Forelimb muscle (tissue), 1 donor: ENCODE measurements at regions not wholly inside any gene's neighbourhood (a gene's known extent, or its start where the extent isn't known, plus 50 kb on each side); places are given as distances from the start of the nearest gene placed in this dataset.

Source experiments
- DNase-seq: peaks from one replicate; pipeline ENCODE4 v3.0.0-alpha.2; 2013; ENCODE audit warnings: low read depth

DNA sequence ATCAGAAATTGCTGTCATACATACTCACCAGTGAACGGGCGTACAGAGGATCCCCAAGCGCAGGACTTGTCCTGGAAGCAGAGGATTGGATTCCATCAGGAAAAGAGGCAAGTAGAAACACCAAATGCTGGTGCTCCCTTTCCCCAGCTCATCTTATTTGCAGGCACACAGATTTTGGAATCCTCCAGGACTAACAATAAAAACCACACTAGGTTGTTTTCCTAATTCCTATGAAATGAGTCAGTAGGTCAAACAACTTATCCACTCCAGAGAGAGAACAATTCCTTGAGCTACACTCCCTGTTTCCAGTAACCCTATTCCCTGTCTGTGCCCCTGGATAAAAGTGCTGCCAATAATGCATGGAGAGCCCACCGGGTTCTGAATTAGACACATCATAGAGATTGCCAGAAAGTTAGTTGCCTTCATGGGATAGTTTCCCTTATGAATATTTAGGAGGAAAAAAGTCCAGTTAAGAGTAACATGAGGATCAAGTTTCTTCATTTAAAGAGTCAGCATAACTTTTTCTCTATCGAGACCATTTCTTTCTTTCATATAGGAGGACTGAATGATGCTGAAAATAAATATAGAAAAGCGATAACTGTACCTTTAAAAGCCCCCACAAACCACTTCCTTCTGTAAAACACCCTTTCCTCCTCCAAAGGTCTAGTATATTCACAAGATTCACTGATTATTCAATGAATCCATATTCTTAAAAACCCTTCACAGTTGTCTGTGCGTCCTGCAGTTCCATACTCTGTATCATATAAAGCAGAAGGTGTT is 178.3 kb upstream of the KLF14 start:
- no peak for DNase-seq

DNA sequence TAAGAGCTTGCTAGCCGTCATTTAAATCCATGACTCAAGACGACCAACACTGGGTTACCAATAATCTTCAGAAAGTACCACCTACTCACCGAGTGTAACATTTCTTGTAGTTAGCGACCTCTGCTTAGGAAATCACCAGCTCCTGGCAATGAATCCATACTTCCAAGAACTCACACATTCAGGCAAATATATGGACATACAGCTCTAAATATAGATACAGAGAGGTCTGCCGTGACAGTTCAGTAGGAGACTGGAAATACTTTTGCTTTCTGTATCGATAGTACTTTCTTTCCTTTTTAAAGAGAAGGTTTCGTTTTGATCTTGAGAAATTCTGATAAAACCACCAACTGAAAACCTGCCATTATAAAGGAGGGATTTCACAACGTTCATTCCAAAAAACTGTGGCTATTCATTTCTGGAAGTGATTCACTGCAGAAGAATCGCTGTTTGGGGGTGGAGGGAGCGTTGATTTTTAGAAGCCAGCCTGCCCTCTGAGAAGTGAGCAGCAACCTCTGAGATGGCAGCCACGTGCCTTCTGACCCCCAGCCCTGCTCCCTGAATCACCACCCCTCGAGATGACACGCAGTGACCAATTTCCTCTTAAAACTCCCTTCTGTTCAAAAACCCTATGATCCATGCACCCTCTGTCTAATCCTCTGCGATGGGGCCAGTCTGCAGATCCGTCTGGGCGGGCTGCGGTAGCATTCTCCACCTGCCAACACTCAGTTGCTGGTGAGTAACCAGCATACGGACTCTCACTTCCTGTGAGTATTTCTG is 179.0 kb upstream of the KLF14 start:
- no peak for DNase-seq

DNA sequence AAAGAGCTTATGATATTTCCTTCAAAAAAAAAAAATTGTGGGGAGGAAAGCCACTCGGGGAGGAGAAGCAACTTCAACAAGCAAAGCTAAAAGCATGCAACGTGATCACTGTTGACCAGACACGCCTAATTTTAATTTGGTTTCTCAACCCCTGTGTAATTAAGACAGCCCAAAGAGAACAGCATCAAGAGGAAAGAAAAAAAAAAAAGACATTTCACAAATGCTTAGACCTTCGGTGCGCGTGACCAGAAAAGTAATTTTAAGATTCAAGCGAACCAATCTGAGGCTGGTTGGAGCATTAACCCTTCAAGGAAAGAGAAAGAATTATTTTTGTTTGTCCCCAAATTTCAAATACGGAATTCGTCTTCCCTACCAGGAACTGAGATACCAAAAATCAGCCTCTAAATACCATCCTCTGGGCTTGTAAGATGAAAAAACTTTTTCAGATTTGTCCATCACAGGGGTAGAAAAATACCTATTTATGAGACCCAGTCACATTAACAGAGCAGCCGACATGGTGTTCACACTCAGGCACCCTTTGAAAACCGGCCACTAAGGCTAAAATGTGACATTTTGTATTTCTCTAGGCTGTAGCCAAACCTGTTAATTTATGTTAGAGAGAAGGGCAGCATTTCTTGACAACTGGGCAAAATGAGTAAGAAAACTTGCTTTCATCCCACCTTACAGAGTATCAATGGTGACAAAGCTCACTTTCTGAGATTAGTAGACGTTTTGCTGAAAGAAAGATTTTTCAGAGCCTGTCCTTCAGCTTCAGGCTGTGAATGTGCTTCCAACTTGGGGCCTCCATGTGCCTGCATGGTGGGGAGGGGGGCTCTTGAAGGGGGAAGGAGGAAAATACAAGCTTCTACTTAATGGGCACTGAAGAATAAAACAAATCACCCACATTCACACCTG is 179.9 kb upstream of the KLF14 start:
- DNase-seq: no peak

DNA sequence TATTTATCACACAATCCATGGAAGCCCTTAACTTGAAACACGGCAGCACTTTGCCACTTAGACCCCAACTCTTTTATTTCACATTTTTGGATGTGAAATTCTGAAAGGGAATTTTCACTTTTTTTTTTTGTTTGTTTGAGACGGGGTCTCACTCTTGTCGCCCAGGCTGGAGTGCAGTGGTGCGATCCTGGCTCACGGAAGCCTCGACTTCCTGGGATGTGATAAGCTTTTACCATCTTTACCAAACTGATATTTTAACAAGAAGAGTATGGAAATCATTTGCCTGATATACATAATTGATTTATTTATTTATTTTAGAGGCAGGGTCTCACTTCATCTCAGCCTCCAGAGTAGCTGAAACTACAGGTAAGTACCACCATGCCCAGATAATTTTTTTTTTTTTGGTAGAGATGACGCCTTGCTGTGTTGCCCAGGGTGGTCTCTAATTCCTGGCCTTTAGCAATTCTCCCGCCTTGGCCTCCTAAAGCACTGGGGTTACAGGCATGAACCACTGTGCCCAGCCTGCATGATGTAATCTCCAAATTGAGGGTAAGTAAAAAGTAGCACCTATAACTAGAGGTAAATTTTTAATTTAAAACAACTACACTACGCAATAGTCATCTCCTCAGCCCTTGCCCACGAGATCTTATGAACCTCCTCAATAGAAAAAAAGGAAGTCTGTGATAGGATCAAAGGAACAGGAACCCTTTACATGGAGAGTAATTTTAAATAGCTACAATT is 180.7 kb upstream of the KLF14 start:
- no peak for DNase-seq

DNA sequence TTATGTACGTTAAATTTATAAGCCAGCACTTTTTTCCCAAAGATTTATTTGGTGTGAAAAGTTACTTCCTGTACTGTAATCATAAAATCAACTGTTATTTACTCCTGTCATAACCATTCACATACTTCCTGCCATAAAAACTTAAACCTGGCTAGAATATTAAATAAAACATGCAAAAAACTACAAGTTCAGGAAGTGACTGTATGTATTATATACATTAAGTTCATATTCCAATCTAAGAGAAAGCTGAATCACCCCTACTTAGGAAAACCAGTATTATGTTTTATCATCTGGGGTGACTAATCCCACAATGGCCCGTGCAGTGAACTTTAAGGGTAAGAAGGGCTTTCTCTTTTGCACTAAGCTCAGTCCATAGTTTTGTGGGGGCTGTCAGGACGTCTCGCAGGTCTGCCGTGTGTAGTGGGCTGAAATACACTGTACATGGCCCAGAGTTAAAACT is 183.7 kb upstream of the KLF14 start:
- DNase-seq: no peak

DNA sequence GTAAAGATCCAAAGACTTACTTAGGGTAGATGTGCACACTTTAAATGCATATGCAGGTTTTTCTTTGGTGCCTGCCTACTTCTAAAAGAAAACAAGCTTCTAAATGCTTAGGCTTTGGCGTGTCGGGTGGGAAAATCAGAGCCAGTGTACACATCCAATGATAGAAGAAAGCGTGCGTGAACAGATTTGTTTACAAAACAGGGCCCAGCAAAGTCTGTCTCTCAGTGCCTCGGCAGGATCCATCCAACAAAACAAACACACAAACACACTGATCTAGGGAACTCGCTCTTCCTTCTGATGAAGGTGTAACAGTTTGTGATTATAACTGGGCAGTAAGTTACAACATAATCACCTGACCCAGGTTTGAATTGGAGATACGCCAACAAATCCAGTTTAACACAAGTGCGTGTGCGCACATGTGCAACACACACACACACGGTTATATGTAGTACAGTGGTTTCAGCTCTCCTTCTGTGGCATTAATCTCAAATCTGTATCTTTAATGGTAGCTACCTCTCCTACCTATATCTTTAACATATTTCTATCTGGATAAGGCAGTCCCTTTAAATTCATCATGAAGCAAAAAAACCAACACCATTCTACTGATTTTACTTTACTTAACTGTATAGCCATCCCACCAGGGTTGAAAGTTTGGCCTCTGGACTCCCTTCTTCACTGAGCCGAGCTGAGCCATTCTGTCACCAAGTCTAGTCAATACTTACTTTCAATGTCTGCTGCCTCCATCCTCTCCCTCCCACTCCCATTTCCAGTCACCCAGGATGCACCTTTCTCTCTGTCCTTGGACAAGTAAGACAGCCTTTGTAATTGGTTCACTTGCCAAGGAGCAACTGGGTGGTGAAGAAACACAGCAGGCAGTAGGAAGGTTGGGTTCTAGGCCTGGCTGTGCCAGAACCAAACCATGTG is 184.4 kb upstream of the KLF14 start:
- DNase-seq: no peak

DNA sequence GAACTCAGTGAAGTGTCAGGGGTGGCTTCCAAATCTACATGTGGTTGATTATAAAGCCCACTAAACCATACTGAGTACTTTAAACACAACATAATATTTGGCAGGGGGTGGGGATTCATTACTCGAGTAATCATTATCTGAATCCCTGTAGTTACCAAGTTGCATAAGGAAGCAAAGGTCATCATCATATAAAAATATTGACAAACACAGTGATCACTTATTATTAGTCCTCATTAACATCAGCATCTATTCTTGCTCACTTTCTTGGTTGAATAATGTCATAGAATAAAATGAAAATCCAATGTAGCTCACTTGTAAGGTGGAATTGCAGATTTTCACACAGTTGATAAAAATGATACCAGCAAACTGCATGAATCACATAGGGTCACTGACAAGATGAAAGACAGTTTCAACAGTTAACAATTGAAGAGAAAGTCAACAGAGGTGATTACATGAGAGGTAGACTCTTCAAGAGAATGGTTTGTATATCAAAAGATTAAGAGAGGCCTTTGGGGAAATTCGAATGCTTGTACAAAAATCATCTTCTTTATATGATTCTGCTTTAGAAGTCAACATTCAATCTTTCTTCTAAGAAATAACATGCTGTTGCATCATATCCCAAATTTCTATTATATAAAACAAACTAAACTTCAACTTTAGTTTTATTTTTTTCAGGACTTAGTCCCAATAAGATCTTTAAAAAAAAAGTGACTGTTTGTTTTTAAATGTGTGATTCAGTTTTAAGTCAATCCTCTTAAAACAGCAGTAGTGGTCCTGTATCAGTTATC is 185.5 kb upstream of the KLF14 start:
- DNase-seq: no peak

DNA sequence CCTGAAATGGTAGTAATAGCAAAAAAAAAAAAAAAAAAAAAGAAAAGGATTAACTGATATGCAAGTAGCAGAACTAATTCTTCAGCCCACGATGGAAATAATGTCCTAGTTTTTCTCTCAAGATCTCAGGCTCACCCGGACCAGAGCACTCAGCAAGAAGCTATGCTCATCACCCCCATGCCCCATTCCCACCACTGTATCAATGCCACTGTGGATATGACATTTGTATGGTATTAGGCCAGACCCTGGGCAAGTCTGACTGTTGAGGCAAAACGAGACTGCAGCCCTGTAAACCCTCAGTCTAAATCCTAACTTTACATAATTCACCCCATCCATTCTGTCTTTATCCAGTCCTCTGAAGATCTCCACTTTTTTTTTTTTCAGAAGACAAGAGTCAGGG is 186.1 kb upstream of the KLF14 start:
- no peak for DNase-seq

DNA sequence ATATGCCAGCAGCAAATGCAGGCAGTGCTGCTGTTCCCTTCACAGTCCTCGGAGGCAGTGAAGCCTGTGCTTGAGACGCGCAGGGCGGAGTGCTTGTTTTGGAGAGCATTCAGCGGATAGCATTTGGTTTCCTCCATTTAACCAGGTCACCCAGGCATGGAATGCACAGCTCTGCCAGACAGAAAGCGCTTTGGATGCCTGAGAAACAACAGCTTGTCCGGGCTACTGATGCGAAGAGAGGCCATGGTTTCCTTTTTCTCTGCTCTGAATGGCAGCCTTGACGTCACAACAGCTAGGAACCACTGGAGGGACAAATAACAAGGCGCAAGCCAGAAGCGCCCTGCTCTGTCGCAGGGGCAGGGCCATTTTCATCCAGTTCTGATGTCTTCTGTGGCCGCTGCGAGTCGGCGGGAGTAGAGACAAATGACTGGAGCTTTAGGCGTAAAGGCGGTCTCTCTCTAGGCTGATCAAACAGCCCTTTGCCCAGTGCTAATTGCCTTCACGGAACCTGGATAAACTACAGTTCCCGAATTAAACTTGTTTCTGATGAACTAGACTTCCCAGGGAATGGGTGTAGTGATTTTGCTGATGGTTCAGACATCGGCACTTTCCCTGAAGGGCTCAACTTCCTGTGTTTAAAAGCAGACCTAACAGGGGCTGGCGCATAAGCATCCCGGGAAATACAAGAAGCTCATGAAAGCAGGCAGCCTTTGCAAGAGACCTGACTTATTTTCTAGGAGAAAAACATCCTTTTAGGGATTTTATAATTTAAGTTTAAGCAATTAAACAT is 187.6 kb upstream of the KLF14 start:
- no peak for DNase-seq

DNA sequence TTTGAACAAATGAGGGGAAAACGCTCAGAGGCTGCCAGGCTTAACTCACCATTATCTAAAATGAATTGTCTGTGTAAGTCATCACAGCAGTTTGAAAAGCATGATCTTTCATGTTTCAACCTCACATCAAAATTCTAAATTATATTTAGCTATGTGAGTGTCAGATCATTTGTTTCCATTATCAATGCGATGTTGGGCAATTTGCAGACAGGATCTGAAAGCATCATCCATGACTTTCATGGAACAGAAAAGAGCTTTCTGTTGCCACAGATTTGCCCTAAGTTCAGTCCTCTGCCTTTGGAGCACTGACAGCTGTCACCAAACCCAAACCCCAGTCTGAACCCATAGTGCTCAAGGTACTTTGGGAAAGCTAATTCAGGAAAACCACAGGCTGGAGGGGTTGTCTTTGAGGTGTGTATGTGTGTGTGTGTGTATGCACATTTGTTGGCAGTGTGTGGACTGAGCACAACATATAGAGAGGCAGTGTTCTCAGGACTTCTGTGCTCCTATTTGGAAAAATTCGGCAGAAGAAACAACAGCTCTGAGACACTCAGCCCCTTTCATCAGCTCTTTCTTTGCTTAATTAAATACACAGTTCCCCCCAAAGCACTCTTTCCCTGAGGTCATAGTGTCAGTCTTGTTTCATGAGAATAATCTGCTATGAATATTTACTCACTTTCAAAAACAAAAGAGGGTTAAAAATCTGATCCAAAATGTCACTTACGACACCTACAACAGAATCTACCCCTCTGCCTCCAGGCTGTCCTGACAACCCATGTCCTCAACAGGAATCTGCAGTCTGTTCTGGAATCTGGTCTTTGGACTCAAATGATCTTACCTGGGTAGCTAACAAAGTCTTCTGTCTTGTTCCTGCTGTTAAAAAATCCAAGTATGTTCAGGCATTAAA is 188.5 kb upstream of the KLF14 start:
- DNase-seq: no peak

DNA sequence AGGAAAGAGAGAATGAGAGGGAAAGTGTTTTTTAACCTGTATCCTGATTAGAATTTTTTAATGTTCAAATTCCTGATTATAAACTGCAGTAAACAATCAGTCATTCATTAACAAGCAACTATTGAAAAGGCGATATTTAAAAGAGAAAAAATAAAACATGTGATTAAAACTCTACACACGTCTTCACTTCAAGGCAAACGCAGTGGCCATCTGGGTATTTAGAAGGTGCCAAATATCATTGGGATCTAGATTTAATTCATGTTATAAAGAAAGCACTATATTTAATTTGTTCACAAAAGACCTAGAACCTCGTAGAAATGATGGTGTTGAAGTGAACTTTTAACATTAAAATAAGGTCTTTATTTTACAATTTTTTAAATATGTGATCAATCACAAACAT is 189.4 kb upstream of the KLF14 start:
- DNase-seq: no peak

DNA sequence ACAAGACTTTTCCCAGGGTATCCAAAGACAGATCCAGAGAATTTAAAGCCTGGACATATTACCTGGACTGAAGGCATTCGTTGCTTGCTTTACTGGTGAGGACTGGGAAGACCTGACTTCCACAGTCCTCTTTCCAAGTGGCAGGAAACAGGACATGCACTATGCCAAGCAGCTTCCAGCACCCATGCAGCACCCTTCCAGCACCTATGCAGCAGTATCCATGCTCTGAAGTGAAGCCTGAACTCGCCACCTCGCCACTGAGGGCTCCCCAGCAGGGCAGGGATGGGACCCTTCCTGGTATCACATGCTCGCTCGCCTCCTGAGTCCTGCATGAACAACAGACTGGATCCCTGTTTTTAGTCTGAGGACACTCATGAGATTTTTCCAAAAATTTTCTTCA is 189.9 kb upstream of the KLF14 start:
- DNase-seq: no peak

DNA sequence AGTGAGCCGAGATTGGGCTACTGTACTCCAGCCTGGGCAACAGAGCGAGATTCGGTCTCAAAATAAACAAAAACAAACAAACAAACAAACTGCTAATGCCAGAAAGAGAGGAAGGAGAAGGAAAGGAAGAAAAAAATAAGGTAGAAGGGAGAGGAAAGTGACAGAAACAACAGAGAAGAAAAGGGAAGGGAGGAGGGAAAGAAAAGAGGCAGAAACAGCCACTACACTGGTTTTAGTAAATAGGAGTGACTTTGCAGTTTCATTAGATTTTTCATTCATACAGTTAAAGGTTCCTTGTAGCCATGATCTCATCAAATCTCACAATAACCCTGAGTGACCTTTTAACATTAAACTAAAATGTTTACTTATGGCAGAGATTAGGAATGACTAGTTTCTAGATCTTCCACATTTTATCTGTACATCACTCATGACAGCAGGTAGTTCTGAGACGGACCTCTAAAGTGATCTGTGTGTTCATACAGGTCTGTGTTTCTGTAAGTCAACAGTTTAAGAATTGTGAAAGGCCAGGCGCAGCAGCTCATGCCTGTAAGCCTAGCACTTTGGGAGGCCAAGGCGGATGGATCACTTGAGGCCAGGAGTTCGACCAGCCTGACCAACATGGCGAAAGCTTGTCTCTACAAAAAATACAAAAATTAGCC is 191.3 kb upstream of the KLF14 start:
- no peak for DNase-seq

DNA sequence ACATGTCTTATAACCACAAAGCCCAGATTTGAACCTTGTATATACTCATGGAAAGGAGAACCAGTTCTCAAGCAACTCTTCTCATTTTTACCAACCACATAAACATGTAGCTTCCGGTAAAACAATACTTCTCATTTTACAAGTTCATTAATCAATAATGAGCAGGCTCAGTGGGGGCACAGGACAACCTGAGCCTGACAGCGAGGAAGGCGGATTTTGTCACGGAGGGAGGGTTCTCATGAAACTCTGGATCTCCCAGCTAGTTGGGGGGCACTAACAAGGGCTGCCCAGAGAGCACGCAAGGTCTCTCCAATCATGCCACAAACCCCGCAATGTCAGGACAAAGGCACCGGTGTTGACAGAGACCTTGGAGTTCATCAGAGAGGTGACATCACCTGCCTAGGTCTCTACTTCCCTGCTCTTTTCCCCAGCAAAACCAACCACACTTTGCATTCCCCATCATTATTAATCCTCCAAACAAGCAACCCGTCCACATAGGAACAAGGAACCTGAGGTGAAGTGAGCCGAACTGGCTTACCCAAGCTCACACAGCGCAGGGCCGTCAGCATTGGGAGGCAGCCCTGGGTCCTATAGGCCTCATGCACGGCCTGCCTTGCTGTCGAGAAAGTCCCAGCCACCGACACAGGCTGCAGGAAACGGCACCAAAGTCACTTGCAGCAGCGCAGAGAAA is 192.1 kb upstream of the KLF14 start:
- no peak for DNase-seq

DNA sequence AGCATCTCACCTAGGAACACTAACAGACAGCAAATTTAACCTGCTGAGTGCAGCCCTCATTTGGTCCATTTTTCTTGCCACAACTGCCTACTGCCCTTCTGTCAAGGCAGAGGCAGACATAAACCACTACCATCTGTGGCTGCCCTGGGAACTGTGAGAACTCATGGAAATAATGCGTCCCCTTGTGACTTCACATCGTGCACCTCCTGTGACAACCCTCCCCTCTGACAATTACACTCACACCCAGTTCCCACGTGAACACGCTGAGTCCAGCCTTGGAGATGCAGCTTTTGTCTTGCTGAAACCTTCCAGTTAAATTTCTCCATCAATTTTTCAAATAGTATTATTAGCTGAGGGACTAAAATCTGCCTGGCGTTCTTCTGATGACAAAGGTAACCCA is 193.1 kb upstream of the KLF14 start:
- DNase-seq: no peak

DNA sequence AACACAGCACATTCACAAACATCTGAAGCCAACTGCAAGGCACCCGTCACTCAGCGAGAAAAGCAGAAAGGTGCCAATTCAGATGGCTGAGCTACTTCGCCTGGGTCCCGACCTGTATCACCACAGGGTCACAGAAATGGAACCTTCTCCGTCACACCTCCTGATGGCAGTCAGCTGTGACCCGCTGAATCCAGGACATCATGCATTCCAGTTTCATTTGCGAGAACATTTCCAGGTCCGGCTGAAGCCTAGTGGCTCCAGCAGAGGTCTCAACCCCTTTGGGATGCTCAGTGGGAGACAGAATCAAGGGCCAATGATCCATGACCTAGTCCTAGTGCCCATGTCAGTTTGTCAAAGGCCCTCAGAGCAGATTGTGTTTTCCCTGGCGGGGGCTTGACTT is 193.6 kb upstream of the KLF14 start:
- no peak for DNase-seq
